ENCODE measurements at regions not wholly inside any gene's neighbourhood (a gene's known extent, or its start where the extent isn't known, plus 50 kb on each side); places are given as distances from the start of the nearest gene placed in this dataset.

- TF ChIP-seq POLR2A (IDR thresholded peaks at IDR 0.05; ENCODE audit: low read depth, low read length) (no peak), POLR2AphosphoS5 (IDR thresholded peaks at IDR 0.05; ENCODE audit: low read depth, low read length) (no peak), PAX5 (IDR thresholded peaks at IDR 0.05; ENCODE audit: insufficient read depth, low read length, severe bottlenecking) (no peak)
These were observed 123.8 kb upstream of the CDH5 start for GRCh38 chr16:66242672-66243071.
